DND-41 (cell line): ENCODE measurements at regions not wholly inside any gene's neighbourhood (a gene's known extent, or its start where the extent isn't known, plus 50 kb on each side); places are given as distances from the start of the nearest gene placed in this dataset.

Experiments used
- CTCF ChIP-seq: IDR thresholded peaks from 2 replicates; pipeline ENCODE4 v1.5.1; 2012; ENCODE audit warnings: borderline replicate concordance, low read length, moderate library complexity, mild to moderate bottlenecking; ENCODE audit not compliant: poor library complexity, severe bottlenecking; ENCODE audit errors: extremely low read depth
- EZH2 ChIP-seq: IDR thresholded peaks from 3 replicates; pipeline ENCODE4 v1.6.1; 2012; ENCODE audit warnings: borderline replicate concordance, low read depth, mild to moderate bottlenecking, moderate library complexity, low read length, inconsistent platforms; ENCODE audit not compliant: severe bottlenecking

DNA sequence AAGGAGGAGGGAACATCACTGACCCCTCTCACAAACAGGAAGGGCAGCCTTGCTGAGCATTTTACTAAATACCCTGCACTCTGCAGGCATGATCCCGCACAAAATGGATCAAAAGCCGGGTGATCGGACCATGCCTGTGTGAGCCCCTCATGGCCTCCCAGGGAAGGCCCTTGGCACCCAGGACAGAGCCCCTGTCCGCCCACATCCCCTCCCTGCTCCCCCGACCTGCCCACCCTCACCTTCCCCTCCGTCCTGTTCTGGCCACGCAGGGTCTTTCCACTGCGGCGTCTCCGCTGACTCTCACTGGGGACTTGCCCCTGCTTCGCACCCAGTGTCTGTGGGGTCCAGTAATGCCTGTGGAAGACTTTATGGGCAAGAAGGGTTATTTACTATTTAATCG is 105.0 kb downstream of the HMX1 start:
- TF ChIP-seq CTCF (no peak), EZH2 (no peak)
